HUES64 (cell line): ENCODE measurements at regions not wholly inside any gene's neighbourhood (a gene's known extent, or its start where the extent isn't known, plus 50 kb on each side); places are given as distances from the start of the nearest gene placed in this dataset.
A peak's percentile ranks its signal among the peaks of the same experiment; 100 is the strongest.

Experiments
- H3K27ac ChIP-seq: 2 replicates; pipeline ENCODE4 v1.7.0; 2013; ENCODE audit warnings: low read depth, low read length, inconsistent platforms
- H3K27me3 ChIP-seq: 2 replicates; pipeline ENCODE4 v1.6.1; 2013; ENCODE audit warnings: mild to moderate bottlenecking, low read length; ENCODE audit not compliant: insufficient read depth
- H3K36me3 ChIP-seq: 2 replicates; pipeline ENCODE4 v1.6.1; 2013; ENCODE audit warnings: mild to moderate bottlenecking, low read length; ENCODE audit not compliant: insufficient read depth
- H3K4me1 ChIP-seq: 2 replicates; pipeline ENCODE4 v1.6.1; 2013; ENCODE audit warnings: mild to moderate bottlenecking, low read length, moderate library complexity; ENCODE audit not compliant: insufficient read depth
- H3K4me3 ChIP-seq: 2 replicates; pipeline ENCODE4 v1.5.1; 2013; ENCODE audit warnings: mild to moderate bottlenecking, low read length, moderate library complexity
- H3K9ac ChIP-seq: 2 replicates; pipeline ENCODE4 v1.6.1; 2013; ENCODE audit warnings: mild to moderate bottlenecking, low read depth, low read length
- H3K9me3 ChIP-seq: 2 replicates; pipeline ENCODE4 v1.6.1; 2013; ENCODE audit warnings: low read depth, low read length; ENCODE audit not compliant: insufficient read depth
- WGBS: fragments of 150-250, 120-280 bp; methylation state at CpG from one replicate; pipeline ENCODE4 v1.1.7; 2013; ENCODE audit warnings: missing lambda C conversion rate; 5-methylcytosine and 5-hydroxymethylcytosine counted together

GRCh38 chr22:35138521-35138920, 72.6 kb downstream of the ISX start:
- Histone ChIP-seq H3K9me3 (no peaks in the 10 kb centered on the region), H3K4me3 (no peak overlapping the region), H3K36me3 (no peaks in the 10 kb centered on the region), H3K27me3 (no peaks in the 10 kb centered on the region), H3K27ac (no peak overlapping the region), H3K9ac (no peak overlapping the region), H3K4me1 (peaks cover 18% of the 10 kb centered on the region)
- WGBS = 97% methylated on average over 5 of the region's 5 CpGs

DNA sequence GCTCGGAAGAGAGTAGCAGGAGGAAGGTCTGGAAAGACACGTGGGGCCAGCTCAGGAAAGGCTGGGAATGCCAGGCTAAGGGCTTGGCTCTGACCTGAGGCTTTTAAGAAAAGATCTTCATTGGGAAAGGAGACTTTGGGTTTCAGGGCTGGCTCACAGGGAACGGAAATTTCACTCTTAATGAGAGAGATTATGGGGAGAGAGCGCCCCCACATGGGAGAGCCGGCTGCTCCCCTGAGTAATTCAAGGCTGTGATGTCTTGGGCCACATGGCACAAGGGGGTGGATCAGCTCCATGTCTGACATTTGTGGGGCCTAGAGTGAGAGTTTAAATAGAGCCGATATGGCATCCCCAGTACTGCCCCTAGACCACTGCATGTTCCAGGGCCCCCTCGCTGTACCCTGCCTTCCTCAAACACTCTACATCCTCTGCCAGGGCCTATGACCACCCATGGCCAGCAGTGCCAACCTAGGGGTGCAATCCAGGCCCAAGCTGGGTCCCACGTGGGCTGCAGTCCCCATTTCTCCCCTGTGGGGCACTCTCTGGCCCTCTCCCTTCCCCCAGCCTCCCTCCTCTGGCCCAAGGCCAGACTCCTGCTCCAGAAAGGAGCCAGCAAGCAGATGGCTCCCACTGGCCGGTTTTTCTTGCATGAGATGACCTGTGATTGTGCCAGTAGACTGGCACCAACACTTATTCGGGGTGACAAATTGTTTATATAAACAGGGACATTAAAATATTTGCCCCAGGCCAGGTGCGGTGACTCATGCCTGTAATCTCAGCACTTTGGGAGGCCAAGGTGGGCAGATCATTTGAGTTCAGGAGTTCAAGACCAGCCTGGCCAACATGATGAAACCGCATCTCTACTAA, 75.2 kb downstream of the ISX start:
- no peaks in the 10 kb centered on the region for H3K36me3 ChIP-seq
- H3K9ac ChIP-seq = no peak overlapping the region
- no peaks in the 10 kb centered on the region for H3K27me3 ChIP-seq
- H3K4me1 ChIP-seq = no peaks in the 10 kb centered on the region
- no peaks in the 10 kb centered on the region for H3K9me3 ChIP-seq
- 75% methylated on average over 11 of the region's 12 CpGs for WGBS
- no peak overlapping the region for H3K4me3 ChIP-seq
- no peak overlapping the region for H3K27ac ChIP-seq

- H3K4me1 ChIP-seq = no peaks in the 10 kb centered on the region; the same call in 1 of the 2 replicates
- H3K27ac ChIP-seq = no peak overlapping the region
- H3K4me3 ChIP-seq = no peak overlapping the region
- no peaks in the 10 kb centered on the region for H3K27me3 ChIP-seq
- H3K9me3 ChIP-seq = no peaks in the 10 kb centered on the region
- H3K9ac ChIP-seq = no peak overlapping the region
- 93% methylated on average over 2 of the region's 2 CpGs for WGBS
- no peaks in the 10 kb centered on the region for H3K36me3 ChIP-seq
Measured at GRCh38 chr22:35148381-35148780, 82.4 kb downstream of the ISX start.

DNA sequence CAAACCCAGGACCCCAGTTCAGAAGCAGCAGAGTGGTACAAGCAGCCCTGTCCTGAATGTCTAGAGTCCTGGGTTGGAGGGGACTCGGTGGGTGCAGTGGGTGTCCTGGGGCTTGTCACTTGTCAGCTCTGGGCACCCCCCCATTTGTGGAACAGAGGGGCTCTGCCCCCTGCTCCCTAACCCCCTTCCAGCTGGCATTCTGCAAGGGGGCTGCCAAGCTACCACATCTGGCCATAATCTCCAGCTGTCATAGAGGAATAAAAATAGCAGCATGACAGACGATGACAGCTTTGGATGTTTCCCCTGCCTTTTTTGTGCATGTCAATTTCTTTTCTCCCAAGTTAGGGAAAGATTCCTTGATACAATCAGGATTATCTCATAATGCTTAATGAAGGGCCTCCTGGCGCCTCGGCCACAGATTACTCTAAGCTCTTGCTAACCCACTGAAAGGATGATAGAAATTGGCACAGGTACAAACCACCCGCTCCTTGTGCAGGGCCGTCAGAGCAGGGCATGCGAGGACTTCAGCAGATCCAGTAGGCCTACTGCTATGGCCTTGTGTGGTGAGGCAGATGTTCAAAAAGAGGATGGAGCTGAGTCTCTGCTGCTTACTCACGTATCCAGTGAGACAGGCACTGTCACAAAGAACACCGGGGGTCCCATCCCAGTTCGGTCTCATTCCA, 83.0 kb downstream of the ISX start:
- H3K9me3 ChIP-seq = no peaks in the 10 kb centered on the region
- no peak overlapping the region for H3K27ac ChIP-seq
- H3K4me3 ChIP-seq = no peak overlapping the region
- H3K36me3 ChIP-seq = no peaks in the 10 kb centered on the region
- no peak overlapping the region for H3K9ac ChIP-seq
- 95% methylated on average over 10 of the region's 10 CpGs for WGBS
- no peaks in the 10 kb centered on the region; the same call in 1 of the 2 replicates for H3K4me1 ChIP-seq
- H3K27me3 ChIP-seq = peaks cover under 1% of the 10 kb centered on the region; the same call in 1 of the 2 replicates

GRCh38 chr22:35150183-35151107, 84.5 kb downstream of the ISX start:
- 73% methylated on average over 22 of the region's 22 CpGs for WGBS
- no peak overlapping the region for H3K4me3 ChIP-seq
- no peaks in the 10 kb centered on the region for H3K36me3 ChIP-seq
- peaks cover 8% of the 10 kb centered on the region; the same call in 1 of the 2 replicates for H3K4me1 ChIP-seq
- no peak overlapping the region for H3K27ac ChIP-seq
- peaks cover 4% of the 10 kb centered on the region; the same call in 1 of the 2 replicates for H3K27me3 ChIP-seq
- H3K9ac ChIP-seq = no peak overlapping the region
- no peaks in the 10 kb centered on the region for H3K9me3 ChIP-seq

GRCh38 chr22:35152316-35152715, 86.4 kb downstream of the ISX start:
- no peak overlapping the region for H3K9ac ChIP-seq
- 64% methylated on average over 8 of the region's 8 CpGs for WGBS
- no peak overlapping the region for H3K27ac ChIP-seq
- H3K4me3 ChIP-seq = no peak overlapping the region
- no peaks in the 10 kb centered on the region for H3K36me3 ChIP-seq
- H3K9me3 ChIP-seq = no peaks in the 10 kb centered on the region
- H3K4me1 ChIP-seq = peaks cover 8% of the 10 kb centered on the region; the same call in 1 of the 2 replicates
- peaks cover 4% of the 10 kb centered on the region; the same call in 1 of the 2 replicates for H3K27me3 ChIP-seq

DNA sequence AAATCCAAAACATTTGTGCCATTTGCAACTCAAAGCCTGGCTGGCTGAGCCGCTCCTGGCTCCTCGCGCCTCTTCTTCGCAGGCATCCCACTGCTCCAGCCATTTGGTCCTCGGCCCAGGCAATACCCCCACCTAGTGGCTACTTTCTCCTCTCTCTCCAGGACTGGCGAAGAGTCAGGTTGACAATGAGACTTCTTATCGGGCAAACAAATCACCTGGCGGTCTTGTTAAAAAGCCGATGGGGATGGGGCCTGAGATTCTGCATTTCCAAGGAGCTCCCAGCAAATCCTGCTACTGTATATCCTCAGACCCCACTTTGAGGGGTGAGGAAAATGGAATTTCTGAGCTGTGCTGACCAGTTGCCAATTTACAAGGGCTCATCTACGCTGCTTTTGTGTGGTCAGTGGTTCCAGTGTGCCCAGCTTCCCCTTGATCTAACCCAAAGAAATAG, 89.0 kb downstream of the ISX start:
- Histone ChIP-seq H3K9ac (no peak overlapping the region), H3K4me3 (0 out of 2 replicates have a peak overlapping the region, but pooled peaks have one; percentile 25), H3K27me3 (peaks cover 4% of the 10 kb centered on the region; the same call in 1 of the 2 replicates), H3K27ac (no peak overlapping the region; the same call in 1 of the 2 replicates), H3K36me3 (no peaks in the 10 kb centered on the region), H3K9me3 (no peaks in the 10 kb centered on the region), H3K4me1 (peaks cover 8% of the 10 kb centered on the region; the same call in 1 of the 2 replicates)
- 18% methylated on average over 10 of the region's 10 CpGs for WGBS

- 82% methylated on average over 7 of the region's 7 CpGs for WGBS
- 0 out of 2 replicates have a peak overlapping the region, but pooled peaks have one; percentile 25 for H3K4me3 ChIP-seq
Measured at GRCh38 chr22:35155403-35156025, 89.6 kb downstream of the ISX start.

GRCh38 chr22:35156945-35157344, 91.0 kb downstream of the ISX start:
- Histone ChIP-seq H3K27me3 (peaks cover 4% of the 10 kb centered on the region; the same call in 1 of the 2 replicates), H3K36me3 (no peaks in the 10 kb centered on the region), H3K27ac (no peak overlapping the region), H3K4me3 (no peak overlapping the region), H3K9me3 (no peaks in the 10 kb centered on the region), H3K9ac (no peak overlapping the region), H3K4me1 (peaks cover 8% of the 10 kb centered on the region; the same call in 1 of the 2 replicates)
- 69% methylated on average over 3 of the region's 3 CpGs for WGBS

More at GRCh38 chr22:35155403-35156025, 89.6 kb downstream of the ISX start:
- no peak overlapping the region; the same call in 1 of the 2 replicates for H3K27ac ChIP-seq
- H3K9me3 ChIP-seq = no peaks in the 10 kb centered on the region
- H3K9ac ChIP-seq = no peak overlapping the region
- no peaks in the 10 kb centered on the region for H3K36me3 ChIP-seq
- H3K27me3 ChIP-seq = peaks cover 4% of the 10 kb centered on the region; the same call in 1 of the 2 replicates
- peaks cover 8% of the 10 kb centered on the region; the same call in 1 of the 2 replicates for H3K4me1 ChIP-seq

DNA sequence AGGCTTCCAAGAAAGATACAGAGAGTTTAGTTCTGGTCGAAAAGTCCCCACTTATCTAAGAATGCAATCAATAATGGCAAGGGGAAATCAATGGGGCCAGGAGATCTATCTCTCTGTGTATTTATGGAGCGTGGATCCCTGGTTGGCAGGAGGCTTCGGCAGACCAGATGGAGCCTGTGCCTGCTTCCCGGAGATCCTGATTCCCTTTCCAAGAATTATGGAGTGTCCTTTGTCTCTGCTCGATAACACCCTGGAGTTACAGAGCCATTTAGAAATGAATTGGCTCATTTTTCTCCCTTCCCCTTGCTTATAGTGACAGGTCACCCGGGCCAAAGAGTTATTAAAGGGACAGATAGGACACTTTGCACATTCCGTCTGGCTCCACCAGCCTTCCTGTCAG, 92.4 kb downstream of the ISX start:
- H3K27me3 ChIP-seq = peaks cover 4% of the 10 kb centered on the region; the same call in 1 of the 2 replicates
- H3K4me3 ChIP-seq = no peak overlapping the region
- no peaks in the 10 kb centered on the region for H3K9me3 ChIP-seq
- no peak overlapping the region for H3K27ac ChIP-seq
- no peaks in the 10 kb centered on the region for H3K36me3 ChIP-seq
- WGBS = 94% methylated on average over 7 of the region's 7 CpGs
- no peak overlapping the region for H3K9ac ChIP-seq
- peaks cover 8% of the 10 kb centered on the region; the same call in 1 of the 2 replicates for H3K4me1 ChIP-seq
